ENCODE measurements at regions not wholly inside any gene's neighbourhood (a gene's known extent, or its start where the extent isn't known, plus 50 kb on each side); places are given as distances from the start of the nearest gene placed in this dataset.

DNA sequence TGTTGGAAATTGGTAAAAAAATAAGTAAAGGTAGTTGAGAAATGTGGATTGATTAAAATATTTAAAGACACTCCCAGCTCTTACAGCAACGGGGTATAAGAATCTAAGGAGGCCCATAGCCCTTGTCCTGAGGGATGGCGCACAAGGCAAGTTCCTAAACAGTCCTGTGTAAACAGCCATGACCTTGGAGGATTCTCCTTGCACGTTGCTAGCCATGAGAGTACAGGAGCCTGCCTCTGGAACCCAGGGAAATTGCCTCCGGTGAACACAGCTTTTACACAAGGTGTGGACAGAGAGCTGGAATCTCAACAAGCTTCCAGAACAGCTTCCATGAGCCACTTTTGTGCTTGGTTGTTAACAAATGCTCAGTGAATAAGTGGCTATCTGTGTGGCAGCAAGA lies 378.2 kb downstream of the FOXO1 start:
- TF ChIP-seq EZH2phosphoT487 (IDR thresholded peaks at IDR 0.05; ENCODE audit: low read depth, severe bottlenecking, unreplicated experiment) (no peak), EZH2 (IDR thresholded peaks at IDR 0.05; ENCODE audit: borderline replicate concordance) (no peak)
- TF ChIP-seq, protein P1, sequence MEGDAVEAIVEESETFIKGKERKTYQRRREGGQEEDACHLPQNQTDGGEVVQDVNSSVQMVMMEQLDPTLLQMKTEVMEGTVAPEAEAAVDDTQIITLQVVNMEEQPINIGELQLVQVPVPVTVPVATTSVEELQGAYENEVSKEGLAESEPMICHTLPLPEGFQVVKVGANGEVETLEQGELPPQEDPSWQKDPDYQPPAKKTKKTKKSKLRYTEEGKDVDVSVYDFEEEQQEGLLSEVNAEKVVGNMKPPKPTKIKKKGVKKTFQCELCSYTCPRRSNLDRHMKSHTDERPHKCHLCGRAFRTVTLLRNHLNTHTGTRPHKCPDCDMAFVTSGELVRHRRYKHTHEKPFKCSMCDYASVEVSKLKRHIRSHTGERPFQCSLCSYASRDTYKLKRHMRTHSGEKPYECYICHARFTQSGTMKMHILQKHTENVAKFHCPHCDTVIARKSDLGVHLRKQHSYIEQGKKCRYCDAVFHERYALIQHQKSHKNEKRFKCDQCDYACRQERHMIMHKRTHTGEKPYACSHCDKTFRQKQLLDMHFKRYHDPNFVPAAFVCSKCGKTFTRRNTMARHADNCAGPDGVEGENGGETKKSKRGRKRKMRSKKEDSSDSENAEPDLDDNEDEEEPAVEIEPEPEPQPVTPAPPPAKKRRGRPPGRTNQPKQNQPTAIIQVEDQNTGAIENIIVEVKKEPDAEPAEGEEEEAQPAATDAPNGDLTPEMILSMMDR (IDR thresholded peaks at IDR 0.05; ENCODE audit: poor library complexity), result no peak
- H2AFZ ChIP-seq, result no peak overlapping the region
- DNase-seq (ENCODE audit: low spot score), result no peak
- H3K79me2 ChIP-seq, result no peaks in the 10 kb centered on the region
- no peak overlapping the region for H3K4me3 ChIP-seq
- H3K4me1 ChIP-seq (ENCODE audit: insufficient read depth), result no peaks in the 10 kb centered on the region
- H3K9me2 ChIP-seq (replicated peaks; ENCODE audit: insufficient read depth), result no peaks in the 10 kb centered on the region
- no peaks in the 10 kb centered on the region for H4K20me1 ChIP-seq (ENCODE audit: insufficient read depth, poor library complexity, severe bottlenecking)
- no peaks in the 10 kb centered on the region for H3K36me3 ChIP-seq (replicated peaks; ENCODE audit: insufficient read depth, low read depth)
- no peaks in the 10 kb centered on the region for H3K9me3 ChIP-seq (ENCODE audit: low read depth)
- 47% methylated on average over 4 of the region's 4 CpGs for WGBS (ENCODE audit: low lambda C conversion rate, missing lambda C conversion rate)
- H3K27me3 ChIP-seq, result no peaks in the 10 kb centered on the region
- no peak overlapping the region for H3K4me2 ChIP-seq
- no peak overlapping the region for H3K27ac ChIP-seq

DNA sequence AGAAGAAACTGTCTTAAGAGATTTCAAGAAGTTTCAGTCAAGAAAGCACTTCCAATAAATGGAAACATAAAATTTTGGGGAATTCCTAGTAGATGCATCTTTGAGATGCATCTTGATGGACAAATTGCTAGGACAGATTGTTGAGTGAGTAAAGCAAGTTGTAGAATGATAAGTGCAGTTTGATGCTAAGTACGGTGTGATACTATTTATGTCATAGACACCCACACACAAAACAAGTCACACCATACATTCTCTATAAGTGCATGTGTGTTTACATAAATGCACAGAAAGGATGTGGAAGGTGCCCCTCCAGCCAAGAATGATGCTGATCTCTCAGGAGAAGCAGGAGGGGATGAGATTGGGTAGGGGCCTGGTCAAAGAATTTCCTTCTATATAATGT lies 375.7 kb downstream of the FOXO1 start:
- H2AFZ ChIP-seq, result no peak overlapping the region
- no peak overlapping the region for H3K4me3 ChIP-seq
- 83% methylated on average over 1 of the region's 1 CpG for WGBS (ENCODE audit: low lambda C conversion rate, missing lambda C conversion rate)
- no peaks in the 10 kb centered on the region for H3K9me3 ChIP-seq (ENCODE audit: low read depth)
- H3K27me3 ChIP-seq, result no peaks in the 10 kb centered on the region
- no peaks in the 10 kb centered on the region for H3K4me1 ChIP-seq (ENCODE audit: insufficient read depth)
- no peak for DNase-seq (ENCODE audit: low spot score)
- H4K20me1 ChIP-seq (ENCODE audit: insufficient read depth, poor library complexity, severe bottlenecking), result no peaks in the 10 kb centered on the region
- H3K36me3 ChIP-seq (replicated peaks; ENCODE audit: insufficient read depth, low read depth), result no peaks in the 10 kb centered on the region
- H3K27ac ChIP-seq, result no peak overlapping the region
- no peak overlapping the region for H3K4me2 ChIP-seq
- no peaks in the 10 kb centered on the region for H3K9me2 ChIP-seq (replicated peaks; ENCODE audit: insufficient read depth)
- no peaks in the 10 kb centered on the region for H3K79me2 ChIP-seq
- TF ChIP-seq, protein P1 (IDR thresholded peaks at IDR 0.05; ENCODE audit: poor library complexity), result no peak
- TF ChIP-seq EZH2 (IDR thresholded peaks at IDR 0.05; ENCODE audit: borderline replicate concordance) (no peak), EZH2phosphoT487 (IDR thresholded peaks at IDR 0.05; ENCODE audit: low read depth, severe bottlenecking, unreplicated experiment) (no peak)

DNA sequence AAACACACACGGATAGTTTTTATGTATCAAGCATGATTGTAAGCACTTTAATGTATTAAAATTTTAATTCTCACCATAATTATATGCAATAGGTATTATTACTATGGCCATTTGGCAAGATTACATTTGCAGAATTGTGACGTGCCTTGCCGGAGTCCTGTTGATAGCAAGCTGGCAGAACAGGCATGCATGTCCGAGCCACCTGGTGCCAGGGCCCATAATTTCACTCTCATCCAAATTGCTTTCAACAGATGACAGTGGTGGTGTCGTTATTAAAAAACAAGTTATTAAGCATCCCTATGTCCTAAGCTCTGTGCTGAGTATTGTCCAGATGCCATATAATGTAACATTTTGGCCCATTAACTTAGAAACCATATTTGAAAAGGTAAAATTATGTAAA lies 374.3 kb downstream of the FOXO1 start:
- Histone ChIP-seq H3K9me2 (replicated peaks; ENCODE audit: insufficient read depth) (no peaks in the 10 kb centered on the region), H3K27ac (no peak overlapping the region), H3K4me3 (no peak overlapping the region), H2AFZ (no peak overlapping the region), H3K79me2 (no peaks in the 10 kb centered on the region), H3K36me3 (replicated peaks; ENCODE audit: insufficient read depth, low read depth) (no peaks in the 10 kb centered on the region), H3K4me1 (ENCODE audit: insufficient read depth) (no peaks in the 10 kb centered on the region), H3K9me3 (ENCODE audit: low read depth) (no peaks in the 10 kb centered on the region), H3K27me3 (no peaks in the 10 kb centered on the region), H4K20me1 (ENCODE audit: insufficient read depth, poor library complexity, severe bottlenecking) (no peaks in the 10 kb centered on the region), H3K4me2 (no peak overlapping the region)
- no peak for DNase-seq (ENCODE audit: low spot score)
- TF ChIP-seq EZH2phosphoT487 (IDR thresholded peaks at IDR 0.05; ENCODE audit: low read depth, severe bottlenecking, unreplicated experiment) (no peak), EZH2 (IDR thresholded peaks at IDR 0.05; ENCODE audit: borderline replicate concordance) (no peak)
- TF ChIP-seq, protein P1 (IDR thresholded peaks at IDR 0.05; ENCODE audit: poor library complexity), result no peak
- WGBS (ENCODE audit: low lambda C conversion rate, missing lambda C conversion rate), result 88% methylated on average over 5 of the region's 5 CpGs

DNA sequence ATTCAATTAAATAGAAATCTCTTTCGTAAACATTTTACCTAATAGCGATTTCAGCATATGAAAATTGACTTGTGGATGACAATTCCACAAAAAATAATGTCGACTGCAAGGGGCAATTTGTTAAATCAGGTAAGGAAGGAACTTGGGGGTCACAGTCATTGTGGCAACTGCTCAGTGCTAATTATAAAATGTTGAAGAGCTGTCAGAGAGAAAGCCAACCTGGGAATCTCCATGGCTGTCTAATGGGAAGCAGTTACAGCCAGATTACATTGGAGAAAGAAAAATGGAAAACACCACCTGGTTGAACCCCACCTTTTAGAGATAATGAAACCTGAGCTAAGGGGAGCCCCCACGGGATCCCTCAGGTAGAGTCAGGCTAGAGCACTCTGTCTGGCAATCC lies 373.9 kb downstream of the FOXO1 start:
- H2AFZ ChIP-seq, result no peak overlapping the region
- 83% methylated on average over 4 of the region's 4 CpGs for WGBS (ENCODE audit: low lambda C conversion rate, missing lambda C conversion rate)
- H3K4me3 ChIP-seq, result no peak overlapping the region
- H3K4me1 ChIP-seq (ENCODE audit: insufficient read depth), result no peaks in the 10 kb centered on the region
- DNase-seq (ENCODE audit: low spot score), result no peak
- no peaks in the 10 kb centered on the region for H3K9me2 ChIP-seq (replicated peaks; ENCODE audit: insufficient read depth)
- H4K20me1 ChIP-seq (ENCODE audit: insufficient read depth, poor library complexity, severe bottlenecking), result no peaks in the 10 kb centered on the region
- no peaks in the 10 kb centered on the region for H3K79me2 ChIP-seq
- H3K27me3 ChIP-seq, result no peaks in the 10 kb centered on the region
- no peak overlapping the region for H3K27ac ChIP-seq
- H3K36me3 ChIP-seq (replicated peaks; ENCODE audit: insufficient read depth, low read depth), result no peaks in the 10 kb centered on the region
- TF ChIP-seq EZH2 (IDR thresholded peaks at IDR 0.05; ENCODE audit: borderline replicate concordance) (no peak), EZH2phosphoT487 (IDR thresholded peaks at IDR 0.05; ENCODE audit: low read depth, severe bottlenecking, unreplicated experiment) (no peak)
- TF ChIP-seq, protein P1 (IDR thresholded peaks at IDR 0.05; ENCODE audit: poor library complexity), result no peak
- no peak overlapping the region for H3K4me2 ChIP-seq
- H3K9me3 ChIP-seq (ENCODE audit: low read depth), result no peaks in the 10 kb centered on the region
